ENCODE measurements at regions not wholly inside any gene's neighbourhood (a gene's known extent, or its start where the extent isn't known, plus 50 kb on each side); places are given as distances from the start of the nearest gene placed in this dataset.

DNA sequence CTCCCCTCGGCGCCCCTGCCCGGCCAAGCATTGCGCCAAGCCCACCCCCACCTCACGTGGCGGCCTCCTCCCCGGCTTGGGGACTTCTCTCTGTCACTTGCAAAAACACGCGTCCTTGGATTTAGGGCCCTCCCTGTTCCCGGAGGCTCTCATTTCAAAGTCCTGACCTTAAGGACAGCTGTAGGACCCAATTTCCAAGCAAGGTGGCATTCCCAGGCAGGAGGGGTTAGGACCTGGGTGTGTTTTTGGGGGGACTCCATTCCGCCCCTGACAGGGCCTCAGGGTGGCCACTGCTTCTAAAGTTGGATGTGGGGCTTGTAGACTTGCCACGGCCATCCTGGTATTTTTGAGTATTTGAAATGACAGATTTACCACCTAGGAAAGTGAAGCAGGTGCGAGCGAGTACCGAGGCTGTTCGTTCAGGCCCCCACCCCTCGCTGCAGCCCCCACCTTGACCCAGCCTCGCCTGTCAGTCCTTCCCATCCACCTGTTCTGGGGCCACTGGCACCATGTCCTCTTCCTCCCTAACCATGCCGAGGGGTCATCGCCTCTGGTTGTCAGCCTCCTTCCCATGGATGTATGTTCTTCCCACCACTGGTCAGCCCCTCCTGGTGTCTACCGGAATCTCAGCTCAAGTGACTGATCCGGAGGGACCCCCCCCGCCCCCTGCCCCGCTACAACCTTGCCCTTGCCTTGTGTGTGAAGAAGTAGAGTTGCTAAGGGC is 52.4 kb downstream of the MRPL36 start:
- TF ChIP-seq EZH2 (IDR thresholded peaks at IDR 0.05; ENCODE audit: low read length, missing control alignments), result no peak
- no peak for TF ChIP-seq CTCF (conservative IDR thresholded peaks at IDR 0.05 in 1 of 2, IDR thresholded peaks at IDR 0.05 in 1 of 2; ENCODE audit: low read depth in 1 of 2, low read length in 2 of 2)

All from fibroblast of lung (primary cell).